Karpas-422 (cell line): ENCODE measurements at regions not wholly inside any gene's neighbourhood (a gene's known extent, or its start where the extent isn't known, plus 50 kb on each side); places are given as distances from the start of the nearest gene placed in this dataset.

ENCODE experiments used
- DNase-seq: peaks from one replicate; pipeline ENCODE4 v3.0.0-alpha.2; 2015
- H2AFZ ChIP-seq: fragments of 200-600 bp; sonication (generic); 2 replicates; pipeline ENCODE4 v1.6.1; 2014; ENCODE audit warnings: antibody characterized with exemption, low read length, mixed read lengths
- H3K27ac ChIP-seq: fragments of 200-600 bp; sonication (generic); 2 replicates; pipeline ENCODE4 v1.5.1; 2014; ENCODE audit warnings: mild to moderate bottlenecking, low read length, moderate library complexity
- H3K27me3 ChIP-seq: fragments of 200-600 bp; sonication (generic); 2 replicates; pipeline ENCODE4 v1.6.1; 2014; ENCODE audit warnings: low read length, mixed read lengths
- H3K36me3 ChIP-seq: fragments of 200-600 bp; sonication (generic); 2 replicates; pipeline ENCODE4 v1.6.1; 2014; ENCODE audit warnings: low read length, mixed read lengths; ENCODE audit not compliant: insufficient read depth
- H3K4me1 ChIP-seq: fragments of 200-600 bp; sonication (generic); 2 replicates; pipeline ENCODE4 v1.6.1; 2014; ENCODE audit warnings: mild to moderate bottlenecking, low read length, mixed read lengths
- H3K4me2 ChIP-seq: fragments of 200-600 bp; sonication (generic); 2 replicates; pipeline ENCODE4 v1.6.1; 2014; ENCODE audit warnings: low read length, low read depth, mild to moderate bottlenecking; ENCODE audit not compliant: poor library complexity, severe bottlenecking
- H3K4me3 ChIP-seq: fragments of 200-600 bp; sonication (generic); 2 replicates; pipeline ENCODE4 v1.5.1; 2014; ENCODE audit warnings: mild to moderate bottlenecking, antibody characterized with exemption, low read length, mixed read lengths
- H3K79me2 ChIP-seq: fragments of 200-600 bp; sonication (generic); 2 replicates; pipeline ENCODE4 v1.6.1; 2014; ENCODE audit warnings: mild to moderate bottlenecking, low read length, mixed read lengths
- H3K9ac ChIP-seq: fragments of 200-600 bp; sonication (generic); 2 replicates; pipeline ENCODE4 v1.6.0; 2014; ENCODE audit warnings: low read length
- H3K9me2 ChIP-seq: fragments of 200-600 bp; sonication (generic), shearing (Covaris generic); replicated peaks from 2 replicates; pipeline ENCODE4 v1.6.0; 2014; ENCODE audit warnings: mild to moderate bottlenecking, low read length, moderate library complexity; ENCODE audit not compliant: insufficient read depth
- H3K9me3 ChIP-seq: fragments of 300-700, 200-600 bp; sonication (generic); 2 replicates; pipeline ENCODE4 v1.6.1; 2014; ENCODE audit warnings: low read length, mixed read lengths
- H4K20me1 ChIP-seq: fragments of 200-600 bp; sonication (generic); 2 replicates; pipeline ENCODE4 v1.6.1; 2014; ENCODE audit warnings: mild to moderate bottlenecking, antibody characterized with exemption, low read length, low read depth; ENCODE audit not compliant: insufficient read depth

DNA sequence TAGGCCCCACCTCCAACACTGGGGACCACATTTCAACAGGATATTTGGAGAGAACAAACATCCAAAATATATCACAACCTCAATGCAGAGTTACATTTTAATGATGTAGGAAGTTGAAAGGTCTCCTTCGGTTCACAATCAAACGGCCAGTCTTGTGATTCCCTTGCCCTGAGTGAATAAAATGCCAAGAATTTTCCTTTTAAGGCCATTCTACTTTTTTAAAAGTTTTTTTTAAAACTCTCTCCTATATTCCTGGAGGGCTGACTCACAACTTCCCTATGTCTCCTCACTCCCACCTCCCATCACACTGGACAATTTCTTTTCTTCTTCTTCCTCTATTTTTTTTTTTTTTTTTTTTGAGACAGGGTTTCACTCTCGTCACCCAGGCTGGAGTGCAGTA, 693.6 kb upstream of the AUTS2 start:
- no peaks in the 10 kb centered on the region for H3K27me3 ChIP-seq
- H3K36me3 ChIP-seq, result no peaks in the 10 kb centered on the region; the same call in 1 of the 2 replicates
- no peaks in the 10 kb centered on the region for H3K4me1 ChIP-seq
- DNase-seq, result no peak
- H3K9me2 ChIP-seq, result no peaks in the 10 kb centered on the region
- H3K27ac ChIP-seq, result no peak overlapping the region
- no peaks in the 10 kb centered on the region for H4K20me1 ChIP-seq
- H2AFZ ChIP-seq, result no peak overlapping the region
- H3K9ac ChIP-seq, result no peak overlapping the region
- H3K4me3 ChIP-seq, result no peak overlapping the region
- no peaks in the 10 kb centered on the region for H3K79me2 ChIP-seq
- no peak overlapping the region for H3K4me2 ChIP-seq
- H3K9me3 ChIP-seq, result peaks cover 3% of the 10 kb centered on the region; the same call in 1 of the 2 replicates

DNA sequence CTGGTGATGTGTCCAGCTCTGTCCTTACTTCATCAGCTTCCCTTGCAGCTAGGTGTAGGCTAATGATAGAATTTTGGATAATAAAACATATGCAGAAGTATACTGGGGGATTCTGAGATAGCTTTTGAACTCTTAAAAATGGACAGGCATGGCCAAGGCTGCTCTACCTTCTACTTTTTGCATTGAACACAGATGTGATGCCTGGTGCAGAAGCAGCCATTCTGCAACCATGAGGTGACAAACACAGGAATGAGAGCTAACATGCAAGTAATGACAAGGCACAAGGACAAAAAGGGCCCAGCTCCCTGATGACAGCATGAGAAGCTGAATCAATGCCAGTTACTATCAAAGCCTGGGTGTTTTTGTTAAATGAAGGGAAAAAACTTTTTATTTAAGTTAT, 686.5 kb upstream of the AUTS2 start:
- peaks cover 15% of the 10 kb centered on the region for H3K4me1 ChIP-seq
- H3K9me2 ChIP-seq, result no peaks in the 10 kb centered on the region
- H3K36me3 ChIP-seq, result no peaks in the 10 kb centered on the region
- no peaks in the 10 kb centered on the region for H3K79me2 ChIP-seq
- no peak overlapping the region for H2AFZ ChIP-seq
- no peak overlapping the region for H3K4me3 ChIP-seq
- no peak for DNase-seq
- H4K20me1 ChIP-seq, result no peaks in the 10 kb centered on the region
- peaks cover 7% of the 10 kb centered on the region for H3K9me3 ChIP-seq
- no peak overlapping the region for H3K27ac ChIP-seq
- no peaks in the 10 kb centered on the region; the same call in 1 of the 2 replicates for H3K27me3 ChIP-seq
- H3K4me2 ChIP-seq, result no peak overlapping the region
- no peak overlapping the region for H3K9ac ChIP-seq

DNA sequence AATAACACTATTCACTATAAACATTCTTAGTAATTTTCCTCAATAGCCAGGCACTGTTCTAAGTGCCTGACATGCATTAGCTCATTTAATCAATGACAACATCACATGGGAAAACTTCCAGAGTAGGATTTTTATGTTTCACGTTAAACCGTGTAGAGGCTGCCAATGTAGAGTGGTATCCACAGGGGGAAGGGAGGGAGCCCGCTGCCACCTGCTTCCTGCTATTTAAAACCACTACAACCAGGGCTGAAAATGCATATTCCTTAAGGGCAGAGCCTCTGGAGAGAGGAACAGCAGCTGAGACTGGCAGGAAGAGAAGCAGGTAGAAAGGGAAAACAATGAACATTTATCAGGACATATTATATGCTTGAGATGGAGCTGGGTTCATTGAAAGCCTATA, 684.3 kb upstream of the AUTS2 start:
- peaks cover 15% of the 10 kb centered on the region for H3K4me1 ChIP-seq

DNA sequence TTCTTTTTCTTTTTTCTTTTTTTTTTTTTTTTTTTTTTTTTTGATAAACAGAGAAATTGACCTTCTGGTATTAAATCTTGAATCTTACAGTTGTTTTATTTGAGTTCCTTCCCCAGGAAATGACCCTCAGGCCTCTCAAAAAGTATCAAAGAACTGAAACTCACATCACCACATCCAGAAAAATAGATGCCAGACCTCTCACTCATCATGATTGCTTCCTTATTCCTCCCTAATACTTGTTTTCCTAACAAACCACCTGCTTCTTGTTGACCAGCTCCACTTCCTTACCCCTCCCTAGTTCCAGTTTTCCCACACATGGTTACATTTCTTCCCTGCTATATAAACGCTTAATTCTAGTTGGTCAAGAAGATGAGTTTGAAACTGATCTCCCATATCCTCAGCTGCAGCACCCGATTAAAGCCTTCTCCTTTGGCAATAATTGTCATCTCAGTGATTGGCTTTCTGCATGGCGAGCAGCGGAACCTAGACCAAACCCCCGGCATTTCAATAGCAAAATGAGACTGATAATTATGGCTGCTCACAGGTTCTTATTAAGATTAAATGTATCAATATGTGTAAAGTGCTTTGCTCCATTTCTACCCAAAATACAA, 681.1 kb upstream of the AUTS2 start:
- Histone ChIP-seq H3K4me1 (peaks cover 3% of the 10 kb centered on the region), H3K4me3 (no peak overlapping the region), H3K9ac (no peak overlapping the region), H3K9me3 (peaks cover 4% of the 10 kb centered on the region; the same call in 1 of the 2 replicates), H3K4me2 (no peak overlapping the region), H3K27ac (no peak overlapping the region), H4K20me1 (no peaks in the 10 kb centered on the region), H3K36me3 (no peaks in the 10 kb centered on the region), H3K9me2 (no peaks in the 10 kb centered on the region), H3K27me3 (no peaks in the 10 kb centered on the region), H2AFZ (no peak overlapping the region), H3K79me2 (no peaks in the 10 kb centered on the region)
- no peak for DNase-seq

More for the DNA sequence above, 684.3 kb upstream of the AUTS2 start:
- no peak for DNase-seq
- Histone ChIP-seq H3K4me3 (no peak overlapping the region), H3K9ac (no peak overlapping the region), H3K4me2 (no peak overlapping the region), H3K27me3 (no peaks in the 10 kb centered on the region; the same call in 1 of the 2 replicates), H2AFZ (no peak overlapping the region), H3K9me2 (no peaks in the 10 kb centered on the region), H4K20me1 (no peaks in the 10 kb centered on the region), H3K9me3 (peaks cover 11% of the 10 kb centered on the region), H3K36me3 (no peaks in the 10 kb centered on the region), H3K79me2 (no peaks in the 10 kb centered on the region), H3K27ac (no peak overlapping the region)

DNA sequence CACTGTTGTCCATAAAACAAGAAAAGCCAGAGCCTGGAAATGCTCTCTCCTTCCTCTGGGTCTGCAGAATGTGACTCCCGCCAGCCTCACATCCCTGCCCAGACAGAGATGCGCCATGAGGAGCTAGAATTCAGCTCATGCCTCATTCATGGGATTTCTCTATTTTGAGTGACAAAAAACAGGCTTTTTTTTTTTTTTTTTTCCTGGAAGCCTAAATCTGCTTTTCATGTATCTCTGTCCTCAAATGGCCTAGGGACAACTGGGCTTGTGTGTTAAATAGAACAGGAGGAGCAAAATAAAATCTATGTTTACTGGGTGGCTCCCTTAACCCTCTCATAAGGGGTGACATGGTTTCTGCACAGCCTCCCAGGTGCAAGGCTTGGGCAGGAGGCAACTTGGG, 679.7 kb upstream of the AUTS2 start:
- H3K9me2 ChIP-seq, result no peaks in the 10 kb centered on the region
- H3K4me2 ChIP-seq, result no peak overlapping the region
- DNase-seq, result no peak
- H3K9ac ChIP-seq, result no peak overlapping the region
- no peaks in the 10 kb centered on the region for H3K27me3 ChIP-seq
- H2AFZ ChIP-seq, result no peak overlapping the region
- H3K4me1 ChIP-seq, result 0 out of 2 replicates have a peak, but pooled peaks cover 2% of the 10 kb centered on the region
- H3K4me3 ChIP-seq, result no peak overlapping the region
- peaks cover 4% of the 10 kb centered on the region; the same call in 1 of the 2 replicates for H3K9me3 ChIP-seq
- H3K36me3 ChIP-seq, result no peaks in the 10 kb centered on the region
- no peaks in the 10 kb centered on the region for H4K20me1 ChIP-seq
- no peak overlapping the region for H3K27ac ChIP-seq
- H3K79me2 ChIP-seq, result no peaks in the 10 kb centered on the region

DNA sequence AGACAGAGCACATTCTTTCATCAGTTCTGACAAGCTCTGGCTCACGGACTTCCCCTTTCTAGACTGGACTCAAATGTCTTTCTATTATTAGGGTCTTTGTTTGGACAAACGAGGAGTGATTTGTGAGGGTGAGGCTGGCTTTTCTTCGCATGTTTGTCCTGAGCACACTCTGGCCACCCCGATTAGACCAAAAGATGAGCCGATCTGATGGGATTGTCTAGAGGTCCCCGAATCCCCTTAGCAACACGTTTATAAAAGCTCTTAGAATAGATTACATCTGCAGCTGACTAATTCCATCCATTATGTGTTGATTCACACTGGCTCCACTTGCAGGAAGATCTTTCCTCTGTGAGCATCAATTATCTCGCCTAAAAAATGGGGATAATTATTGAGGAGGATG, 675.4 kb upstream of the AUTS2 start:
- H3K4me3 ChIP-seq, result no peak overlapping the region
- no peak overlapping the region for H3K27ac ChIP-seq

DNA sequence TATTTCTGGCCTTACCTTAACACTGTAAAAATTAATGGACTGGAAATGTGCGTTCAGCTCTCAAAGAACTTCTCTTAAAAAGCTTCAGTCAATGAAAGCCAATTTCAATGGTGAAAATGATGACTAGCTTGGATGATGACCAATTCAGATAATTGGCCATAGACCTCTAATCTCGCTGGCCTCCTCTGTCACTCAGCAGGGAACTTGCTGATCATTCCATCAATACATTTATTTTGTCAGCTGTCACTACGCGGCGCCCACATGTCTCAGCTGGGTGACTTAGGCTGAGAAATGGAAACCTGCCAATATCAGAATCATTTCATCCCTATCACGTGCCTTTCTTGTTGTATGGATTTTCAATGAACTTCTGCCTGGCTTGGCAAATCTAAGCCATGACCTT, 673.0 kb upstream of the AUTS2 start:
- H2AFZ ChIP-seq, result no peak overlapping the region
- no peaks in the 10 kb centered on the region for H3K36me3 ChIP-seq
- no peak overlapping the region for H3K27ac ChIP-seq

More for the DNA sequence above, 675.4 kb upstream of the AUTS2 start:
- Histone ChIP-seq H3K9me2 (no peaks in the 10 kb centered on the region), H3K79me2 (no peaks in the 10 kb centered on the region), H3K4me2 (no peak overlapping the region), H2AFZ (no peak overlapping the region), H3K4me1 (0 out of 2 replicates have a peak, but pooled peaks cover 2% of the 10 kb centered on the region), H3K9me3 (no peaks in the 10 kb centered on the region), H3K9ac (no peak overlapping the region), H3K27me3 (no peaks in the 10 kb centered on the region), H3K36me3 (no peaks in the 10 kb centered on the region), H4K20me1 (no peaks in the 10 kb centered on the region)
- no peak for DNase-seq

DNA sequence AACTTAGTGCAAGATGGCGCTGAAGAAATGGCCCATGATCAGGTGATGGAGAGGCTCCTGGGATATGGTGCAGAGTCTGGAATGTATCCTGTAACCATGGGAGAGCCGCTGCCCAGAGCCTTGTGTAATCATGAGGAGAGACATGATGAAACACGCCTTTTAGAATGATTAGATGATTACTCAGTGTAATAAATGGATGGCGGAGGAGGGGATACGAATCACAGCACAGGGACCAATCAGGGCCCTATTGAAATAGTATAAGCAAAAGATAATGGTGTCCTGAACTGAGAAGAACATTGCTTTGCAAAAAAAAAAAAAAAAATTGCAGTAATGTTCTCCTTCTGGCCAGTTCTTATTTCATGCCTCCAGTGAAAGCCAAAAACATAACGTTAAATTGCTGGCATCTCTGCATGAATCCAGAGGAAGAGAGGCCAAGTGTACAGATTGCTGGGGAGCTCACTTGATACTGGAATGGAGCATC, 668.5 kb upstream of the AUTS2 start:
- Histone ChIP-seq H3K9me2 (no peaks in the 10 kb centered on the region), H3K4me1 (no peaks in the 10 kb centered on the region), H3K36me3 (no peaks in the 10 kb centered on the region), H3K27me3 (no peaks in the 10 kb centered on the region), H3K4me2 (no peak overlapping the region), H3K9me3 (no peaks in the 10 kb centered on the region), H4K20me1 (no peaks in the 10 kb centered on the region), H3K79me2 (no peaks in the 10 kb centered on the region), H3K27ac (no peak overlapping the region), H3K4me3 (no peak overlapping the region), H3K9ac (no peak overlapping the region), H2AFZ (no peak overlapping the region)
- no peak for DNase-seq

More for the DNA sequence above, 673.0 kb upstream of the AUTS2 start:
- Histone ChIP-seq H3K4me3 (no peak overlapping the region), H3K4me1 (0 out of 2 replicates have a peak, but pooled peaks cover 2% of the 10 kb centered on the region), H3K9ac (no peak overlapping the region), H3K9me3 (no peaks in the 10 kb centered on the region), H3K27me3 (no peaks in the 10 kb centered on the region), H4K20me1 (no peaks in the 10 kb centered on the region), H3K4me2 (no peak overlapping the region), H3K79me2 (no peaks in the 10 kb centered on the region), H3K9me2 (no peaks in the 10 kb centered on the region)
- no peak for DNase-seq
